ENCODE measurements at regions not wholly inside any gene's neighbourhood (a gene's known extent, or its start where the extent isn't known, plus 50 kb on each side); places are given as distances from the start of the nearest gene placed in this dataset.

- Histone ChIP-seq H3K27ac (ENCODE audit: low read length in 2 of 2) (peak overlapping the region in 1 of 2 donors; percentile 66), H2AFZ (ENCODE audit: insufficient read depth, low read depth, low read length, poor library complexity, severe bottlenecking) (no peak overlapping the region), H3K27me3 (replicated peaks in 1 of 4; ENCODE audit: control extremely low read depth in 1 of 4, control insufficient read depth in 3 of 4, insufficient read depth in 4 of 4, low read length in 3 of 4) (no peaks in the 10 kb centered on the region), H4K20me1 (ENCODE audit: control insufficient read depth, insufficient read depth, low read length, poor library complexity, severe bottlenecking) (peaks cover 75% of the 10 kb centered on the region), H3K9me3 (ENCODE audit: control extremely low read depth in 1 of 3, control insufficient read depth in 2 of 3, insufficient read depth in 1 of 3, low read length in 2 of 3) (no peaks in the 10 kb centered on the region), H3K79me2 (ENCODE audit: control insufficient read depth, insufficient read depth, low read length) (peaks cover 100% of the 10 kb centered on the region), H3K4me3 (ENCODE audit: control extremely low read depth in 1 of 5, extremely low read depth in 1 of 5, insufficient read depth in 1 of 5, low read depth in 2 of 5, low read length in 4 of 5) (no peak overlapping the region), H3K9ac (ENCODE audit: low read length) (no peak overlapping the region), H3K4me1 (ENCODE audit: control insufficient read depth in 2 of 2, insufficient read depth in 2 of 2, low read length in 2 of 2) (peaks cover 83 to 87% of the 10 kb centered on the region in 2 donors), H3K4me2 (replicated peaks; ENCODE audit: low read depth, low read length, poor library complexity, severe bottlenecking) (no peak overlapping the region), H3K36me3 (replicated peaks in 1 of 2; ENCODE audit: control extremely low read depth in 1 of 2, control insufficient read depth in 1 of 2, extremely low read depth in 1 of 2, insufficient read depth in 2 of 2, low read length in 1 of 2) (peaks cover 0 to 13% of the 10 kb centered on the region in 2 experiments)
- Mint-ChIP-seq H3K9me3 (ENCODE audit: insufficient read depth) (no peaks in the 10 kb centered on the region), H3K4me3 (no peak overlapping the region), H3K27me3 (no peaks in the 10 kb centered on the region), H3K4me1 (peaks cover 79% of the 10 kb centered on the region), H3K27ac (peak overlapping the region; percentile 3)
- intact Hi-C loops (cut with micrococcal nuclease), result no loop called here
- 100% methylated on average over 3 of the region's 3 CpGs for WGBS (ENCODE audit: insufficient coverage)
- ATAC-seq (ENCODE audit: low read depth) (no peak), DNase-seq (no peak)
- POLR2A ChIA-PET, result no interaction called here
- TF ChIP-seq CTCF (IDR thresholded peaks at IDR 0.05) (no peak), EZH2 (IDR thresholded peaks at IDR 0.05; ENCODE audit: borderline replicate concordance, insufficient read depth, low read depth, low read length, poor library complexity, severe bottlenecking) (no peak)
- CTCF ChIA-PET, result interaction anchor here (1.1 to 1.5 kb wide), 3 partner anchors 25 to 183 kb away, joined by 3 to 4 read pairs (median 3); no protein-coding TSS in a partner anchor
These were observed 124.1 kb downstream of the C9orf152 start for GRCh38 chr9:110083866-110084265.

GRCh38 chr9:110086537-110086936, 121.4 kb downstream of the C9orf152 start:
- no peak for DNase-seq
- no peak for TF ChIP-seq CTCF (IDR thresholded peaks at IDR 0.05)
- TF ChIP-seq EZH2 (IDR thresholded peaks at IDR 0.05; ENCODE audit: borderline replicate concordance, insufficient read depth, low read depth, low read length, poor library complexity, severe bottlenecking), result no peak
- no peak for ATAC-seq (ENCODE audit: low read depth)
- no peaks in the 10 kb centered on the region for H3K9me3 Mint-ChIP-seq (ENCODE audit: insufficient read depth)
- Histone ChIP-seq H4K20me1 (ENCODE audit: control insufficient read depth, insufficient read depth, low read length, poor library complexity, severe bottlenecking) (peaks cover 76% of the 10 kb centered on the region), H2AFZ (ENCODE audit: insufficient read depth, low read depth, low read length, poor library complexity, severe bottlenecking) (no peak overlapping the region), H3K9ac (ENCODE audit: low read length) (no peak overlapping the region), H3K9me3 (ENCODE audit: control extremely low read depth in 1 of 3, control insufficient read depth in 2 of 3, insufficient read depth in 1 of 3, low read length in 2 of 3) (no peaks in the 10 kb centered on the region), H3K36me3 (replicated peaks in 1 of 2; ENCODE audit: control extremely low read depth in 1 of 2, control insufficient read depth in 1 of 2, extremely low read depth in 1 of 2, insufficient read depth in 2 of 2, low read length in 1 of 2) (peaks cover 0 to 13% of the 10 kb centered on the region in 2 experiments), H3K4me1 (ENCODE audit: control insufficient read depth in 2 of 2, insufficient read depth in 2 of 2, low read length in 2 of 2) (peaks cover 78 to 81% of the 10 kb centered on the region in 2 donors), H3K27me3 (replicated peaks in 1 of 4; ENCODE audit: control extremely low read depth in 1 of 4, control insufficient read depth in 3 of 4, insufficient read depth in 4 of 4, low read length in 3 of 4) (no peaks in the 10 kb centered on the region), H3K27ac (ENCODE audit: low read length in 2 of 2) (peak overlapping the region in 1 of 2 donors; percentile 58), H3K79me2 (ENCODE audit: control insufficient read depth, insufficient read depth, low read length) (peaks cover 100% of the 10 kb centered on the region), H3K4me3 (ENCODE audit: control extremely low read depth in 1 of 5, extremely low read depth in 1 of 5, insufficient read depth in 1 of 5, low read depth in 2 of 5, low read length in 4 of 5) (no peak overlapping the region), H3K4me2 (replicated peaks; ENCODE audit: low read depth, low read length, poor library complexity, severe bottlenecking) (peak overlapping the region; percentile 1)
- CTCF ChIA-PET, result no interaction called here
- no peaks in the 10 kb centered on the region for H3K27me3 Mint-ChIP-seq
- POLR2A ChIA-PET, result no interaction called here
- WGBS (ENCODE audit: insufficient coverage), result 100% methylated on average over 1 of the region's 1 CpG
- H3K27ac Mint-ChIP-seq, result peak overlapping the region; percentile 0
- peaks cover 79% of the 10 kb centered on the region for H3K4me1 Mint-ChIP-seq
- H3K4me3 Mint-ChIP-seq, result no peak overlapping the region
- intact Hi-C loops (cut with micrococcal nuclease), result no loop called here

All from B cell (primary cell).